Cardiac muscle cell (in vitro differentiated cells and primary cell): ENCODE measurements at regions not wholly inside any gene's neighbourhood (a gene's known extent, or its start where the extent isn't known, plus 50 kb on each side); places are given as distances from the start of the nearest gene placed in this dataset.

Experiments used
- DNase-seq, 2 donors: peaks; one replicate each; pipeline versions ENCODE4 v3.0.0 to v3.0.0-alpha.2; 2010 to 2017; ENCODE audit warnings: low read depth in 1 of 2, low spot score in 1 of 2
- H3K27ac ChIP-seq: fragments of 200-600 bp; sonication (generic); 2 replicates; pipeline ENCODE4 v1.5.1; 2016
- H3K27me3 ChIP-seq: fragments of 200-600 bp; sonication (generic); 2 replicates; pipeline ENCODE4 v1.6.0; 2016; ENCODE audit warnings: control low read depth
- H3K36me3 ChIP-seq: fragments of 200-600 bp; sonication (generic); 2 replicates; pipeline ENCODE4 v1.5.1; 2016; ENCODE audit warnings: control low read depth
- H3K4me1 ChIP-seq: fragments of 200-600 bp; sonication (generic); 2 replicates; pipeline ENCODE4 v1.8.1; 2017; ENCODE audit warnings: low read depth, mild to moderate bottlenecking, mixed run types
- H3K4me3 ChIP-seq: fragments of 200-600 bp; sonication (generic); 2 replicates; pipeline ENCODE4 v1.5.1; 2016; ENCODE audit warnings: mild to moderate bottlenecking
- H3K9me3 ChIP-seq: fragments of 200-600 bp; sonication (generic); 2 replicates; pipeline ENCODE4 v1.5.1; 2017; ENCODE audit warnings: low read depth, mild to moderate bottlenecking, control low read depth
- CTCF ChIP-seq: IDR thresholded peaks from 2 replicates; pipeline ENCODE4 v1.5.1; 2012; ENCODE audit warnings: low read depth, mild to moderate bottlenecking, low read length

GRCh38 chr13:21934284-21934683 is 263.4 kb downstream of the FGF9 start:
- H3K27ac ChIP-seq: no peak overlapping the region
- no peak overlapping the region for H3K4me3 ChIP-seq
- H3K4me1 ChIP-seq: no peaks in the 10 kb centered on the region
- no peaks in the 10 kb centered on the region for H3K9me3 ChIP-seq
- DNase-seq: no peak
- no peak for TF ChIP-seq CTCF
- no peaks in the 10 kb centered on the region for H3K36me3 ChIP-seq
- H3K27me3 ChIP-seq: no peaks in the 10 kb centered on the region

- no peak for DNase-seq
- Histone ChIP-seq H3K4me1 (no peaks in the 10 kb centered on the region), H3K36me3 (no peaks in the 10 kb centered on the region), H3K9me3 (no peaks in the 10 kb centered on the region), H3K27me3 (no peaks in the 10 kb centered on the region), H3K27ac (no peak overlapping the region), H3K4me3 (no peak overlapping the region)
- TF ChIP-seq CTCF: no peak
Observed at GRCh38 chr13:21936674-21937073, 265.8 kb downstream of the FGF9 start.

GRCh38 chr13:21938168-21938567 is 267.3 kb downstream of the FGF9 start:
- no peak for TF ChIP-seq CTCF
- no peak overlapping the region for H3K27ac ChIP-seq
- H3K4me3 ChIP-seq: no peak overlapping the region
- no peak for DNase-seq
- H3K36me3 ChIP-seq: no peaks in the 10 kb centered on the region
- no peaks in the 10 kb centered on the region for H3K9me3 ChIP-seq
- no peaks in the 10 kb centered on the region for H3K27me3 ChIP-seq
- H3K4me1 ChIP-seq: no peaks in the 10 kb centered on the region

- no peaks in the 10 kb centered on the region for H3K27me3 ChIP-seq
- H3K27ac ChIP-seq: no peak overlapping the region
- no peaks in the 10 kb centered on the region for H3K9me3 ChIP-seq
- no peaks in the 10 kb centered on the region for H3K4me1 ChIP-seq
- no peak overlapping the region for H3K4me3 ChIP-seq
- H3K36me3 ChIP-seq: no peaks in the 10 kb centered on the region
- DNase-seq: no peak
- no peak for TF ChIP-seq CTCF
Observed at GRCh38 chr13:21938636-21939035, 267.8 kb downstream of the FGF9 start.

GRCh38 chr13:21942061-21942460 is 271.2 kb downstream of the FGF9 start:
- no peaks in the 10 kb centered on the region for H3K36me3 ChIP-seq
- no peak overlapping the region for H3K27ac ChIP-seq

More at GRCh38 chr13:21942061-21942460, 271.2 kb downstream of the FGF9 start:
- no peaks in the 10 kb centered on the region for H3K27me3 ChIP-seq
- H3K4me3 ChIP-seq: no peak overlapping the region
- no peak for TF ChIP-seq CTCF
- no peaks in the 10 kb centered on the region for H3K9me3 ChIP-seq
- no peak for DNase-seq
- no peaks in the 10 kb centered on the region for H3K4me1 ChIP-seq
